DMS79 (cell line): ENCODE measurements at regions not wholly inside any gene's neighbourhood (a gene's known extent, or its start where the extent isn't known, plus 50 kb on each side); places are given as distances from the start of the nearest gene placed in this dataset.

Experiments
- DNase-seq: peaks from one replicate; lab custom pipeline; 2025; lab: John Stamatoyannopoulos, UW

- no peak for DNase-seq
Observed at GRCh38 chr15:38696109-38696727, 131.6 kb upstream of the RASGRP1 start.

GRCh38 chr15:38696790-38697495 is 132.3 kb upstream of the RASGRP1 start:
- DNase-seq, result no peak

GRCh38 chr15:38698254-38698653 is 133.6 kb upstream of the RASGRP1 start:
- DNase-seq, result no peak

- no peak for DNase-seq
Observed at GRCh38 chr15:38699633-38700230, 135.1 kb upstream of the RASGRP1 start.

- DNase-seq, result no peak
Observed at GRCh38 chr15:38701149-38701548, 136.5 kb upstream of the RASGRP1 start.

GRCh38 chr15:38702178-38702912 is 137.7 kb upstream of the RASGRP1 start:
- no peak for DNase-seq

- no peak for DNase-seq
Observed at GRCh38 chr15:38705436-38706219, 141.0 kb upstream of the RASGRP1 start.

- no peak for DNase-seq
Observed at GRCh38 chr15:38706956-38707355, 142.3 kb upstream of the RASGRP1 start.

GRCh38 chr15:38707802-38708671 is 143.4 kb upstream of the RASGRP1 start:
- no peak for DNase-seq

- no peak for DNase-seq
Observed at GRCh38 chr15:38708672-38709180, 144.1 kb upstream of the RASGRP1 start.

GRCh38 chr15:38709196-38709595 is 144.6 kb upstream of the RASGRP1 start:
- no peak for DNase-seq

- no peak for DNase-seq
Observed at GRCh38 chr15:38714309-38715072, 149.9 kb upstream of the RASGRP1 start.

- no peak for DNase-seq
Observed at GRCh38 chr15:38720893-38721567, 156.4 kb upstream of the RASGRP1 start.

- DNase-seq, result no peak
Observed at GRCh38 chr15:38721568-38721945, 156.9 kb upstream of the RASGRP1 start.

- no peak for DNase-seq
Observed at GRCh38 chr15:38722236-38722635, 157.6 kb upstream of the RASGRP1 start.

GRCh38 chr15:38724827-38725226 is 160.2 kb upstream of the RASGRP1 start:
- DNase-seq, result no peak

- no peak for DNase-seq
Observed at GRCh38 chr15:38726187-38726586, 161.6 kb upstream of the RASGRP1 start.

GRCh38 chr15:38733331-38733730 is 168.7 kb upstream of the RASGRP1 start:
- DNase-seq, result no peak

- DNase-seq, result no peak
Observed at GRCh38 chr15:38740206-38740605, 175.6 kb upstream of the RASGRP1 start.
